D721Med (cell line): ENCODE measurements at regions not wholly inside any gene's neighbourhood (a gene's known extent, or its start where the extent isn't known, plus 50 kb on each side); places are given as distances from the start of the nearest gene placed in this dataset.
"Not testable (repeated sequence)": the region's sequence is repeated elsewhere in the genome, so short reads cannot be mapped to it uniquely, and the experiment has no call there.

Experiments
- DNase-seq: peaks from one replicate; pipeline ENCODE4 v3.0.0; 2011; ENCODE audit warnings: low spot score; ENCODE audit not compliant: insufficient read length
- FAIRE-seq: peaks from 2 replicates; lab custom pipeline; 2011; peaks lifted over from hg19 to GRCh38; lab: Jason Lieb, UNC
- TF ChIP-seq, protein P1 (sequence below): IDR thresholded peaks from 2 replicates; pipeline ENCODE4 v1.5.1; 2012; ENCODE audit warnings: mild to moderate bottlenecking, control low read depth; ENCODE audit not compliant: insufficient read depth; ENCODE audit errors: missing control alignments

DNA sequence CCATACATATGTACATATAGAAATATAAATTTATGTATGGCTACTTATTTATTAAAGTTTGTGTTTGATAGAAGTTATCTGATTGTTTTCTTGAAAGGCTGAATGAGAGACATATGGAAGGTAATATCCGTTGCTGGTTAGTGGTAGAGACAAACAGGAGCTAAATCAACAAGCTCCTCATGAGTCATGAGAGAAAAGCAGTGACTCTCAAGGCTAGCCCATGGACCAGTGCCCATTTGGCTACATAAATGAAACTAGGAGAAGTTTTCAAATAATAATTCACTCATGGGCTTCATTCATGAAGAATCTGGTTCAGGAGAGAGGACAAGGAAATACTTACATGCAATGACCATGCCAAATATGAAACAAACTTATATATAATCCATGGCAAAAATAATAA is 504.5 kb upstream of the ITGA1 start:
- no peak for FAIRE-seq
- no peak for DNase-seq

DNA sequence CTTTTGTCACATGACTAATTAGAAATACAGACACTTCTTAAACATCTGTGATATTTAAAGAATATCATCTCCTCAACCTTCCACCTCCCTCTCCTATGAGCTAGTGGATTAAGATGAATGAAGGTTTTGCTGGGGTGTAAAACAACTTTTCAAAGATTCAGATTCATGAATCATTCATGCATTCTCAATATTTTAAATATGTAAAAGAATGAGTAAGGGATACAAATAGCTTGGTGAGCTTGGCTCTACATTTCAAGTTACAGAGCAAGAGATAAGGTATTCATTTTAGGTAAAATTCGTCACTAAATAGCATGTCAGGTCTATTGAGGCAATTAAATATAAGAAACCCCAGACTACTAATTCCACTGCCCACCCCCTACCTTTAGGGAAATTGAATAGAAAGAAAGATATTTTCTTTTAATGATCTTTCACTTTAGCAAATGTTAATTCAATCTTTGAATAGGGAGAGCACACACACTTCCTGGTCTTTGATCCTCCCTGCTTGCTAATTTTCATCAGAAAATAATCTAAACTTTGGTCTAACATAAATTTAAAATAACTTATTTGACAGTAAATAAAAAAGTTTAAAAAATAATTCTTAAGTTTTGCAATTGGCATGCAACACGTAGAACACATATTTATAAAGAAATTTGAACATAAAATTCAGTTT is 486.9 kb upstream of the ITGA1 start:
- FAIRE-seq (no peak), DNase-seq (no peak)
- TF ChIP-seq, protein P1, sequence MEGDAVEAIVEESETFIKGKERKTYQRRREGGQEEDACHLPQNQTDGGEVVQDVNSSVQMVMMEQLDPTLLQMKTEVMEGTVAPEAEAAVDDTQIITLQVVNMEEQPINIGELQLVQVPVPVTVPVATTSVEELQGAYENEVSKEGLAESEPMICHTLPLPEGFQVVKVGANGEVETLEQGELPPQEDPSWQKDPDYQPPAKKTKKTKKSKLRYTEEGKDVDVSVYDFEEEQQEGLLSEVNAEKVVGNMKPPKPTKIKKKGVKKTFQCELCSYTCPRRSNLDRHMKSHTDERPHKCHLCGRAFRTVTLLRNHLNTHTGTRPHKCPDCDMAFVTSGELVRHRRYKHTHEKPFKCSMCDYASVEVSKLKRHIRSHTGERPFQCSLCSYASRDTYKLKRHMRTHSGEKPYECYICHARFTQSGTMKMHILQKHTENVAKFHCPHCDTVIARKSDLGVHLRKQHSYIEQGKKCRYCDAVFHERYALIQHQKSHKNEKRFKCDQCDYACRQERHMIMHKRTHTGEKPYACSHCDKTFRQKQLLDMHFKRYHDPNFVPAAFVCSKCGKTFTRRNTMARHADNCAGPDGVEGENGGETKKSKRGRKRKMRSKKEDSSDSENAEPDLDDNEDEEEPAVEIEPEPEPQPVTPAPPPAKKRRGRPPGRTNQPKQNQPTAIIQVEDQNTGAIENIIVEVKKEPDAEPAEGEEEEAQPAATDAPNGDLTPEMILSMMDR: no peak

More for the DNA sequence above, 504.5 kb upstream of the ITGA1 start:
- TF ChIP-seq, protein P1: no peak

DNA sequence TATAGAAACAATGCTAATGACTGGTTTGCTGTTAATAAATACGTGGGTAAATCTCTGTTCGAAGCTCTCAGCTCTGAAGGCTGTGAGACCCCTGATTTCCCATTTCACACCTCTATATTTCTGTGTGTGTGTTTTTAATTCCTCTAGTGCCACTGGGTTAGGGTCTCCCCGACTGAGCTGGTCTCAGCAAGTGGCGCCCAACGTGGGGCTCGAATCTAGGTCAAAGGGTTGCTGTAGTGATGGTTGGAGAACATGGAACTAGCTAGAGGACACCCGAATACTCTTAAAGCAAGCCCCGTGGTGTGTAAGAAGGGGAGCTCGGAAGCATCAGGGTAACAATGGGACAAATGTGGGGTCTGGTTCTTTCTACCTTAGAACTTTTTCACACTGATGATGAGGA is 482.9 kb upstream of the ITGA1 start:
- FAIRE-seq, DNase-seq: not testable (repeated sequence)

DNA sequence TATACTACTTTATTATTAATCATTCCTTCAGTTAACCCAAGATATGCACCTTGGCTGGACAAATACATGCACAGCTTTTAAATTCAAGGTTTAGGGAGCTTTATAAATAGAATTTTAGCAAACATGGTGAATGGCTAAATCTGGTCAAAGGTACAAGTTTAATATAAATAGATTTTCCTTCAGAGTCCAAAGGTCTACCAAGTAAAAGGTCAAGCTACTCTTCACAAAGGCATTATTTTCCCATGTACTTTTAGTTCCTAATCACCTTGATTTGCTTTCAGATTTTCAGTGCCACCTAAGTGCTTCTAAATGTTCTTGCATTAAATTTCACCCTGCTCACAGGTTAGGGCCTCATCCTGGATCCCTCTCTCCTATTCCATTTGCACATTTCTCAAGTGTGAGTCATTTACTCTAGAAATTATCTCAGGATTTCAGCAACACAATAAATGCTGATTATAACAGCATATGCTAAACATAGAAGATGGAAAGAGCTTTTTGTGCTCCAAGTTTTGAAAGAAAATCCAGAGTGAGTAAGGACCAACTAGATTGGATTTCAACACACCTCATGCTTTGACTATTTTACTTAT is 459.4 kb upstream of the ITGA1 start:
- no peak for FAIRE-seq
- DNase-seq: no peak
- TF ChIP-seq, protein P1: no peak

DNA sequence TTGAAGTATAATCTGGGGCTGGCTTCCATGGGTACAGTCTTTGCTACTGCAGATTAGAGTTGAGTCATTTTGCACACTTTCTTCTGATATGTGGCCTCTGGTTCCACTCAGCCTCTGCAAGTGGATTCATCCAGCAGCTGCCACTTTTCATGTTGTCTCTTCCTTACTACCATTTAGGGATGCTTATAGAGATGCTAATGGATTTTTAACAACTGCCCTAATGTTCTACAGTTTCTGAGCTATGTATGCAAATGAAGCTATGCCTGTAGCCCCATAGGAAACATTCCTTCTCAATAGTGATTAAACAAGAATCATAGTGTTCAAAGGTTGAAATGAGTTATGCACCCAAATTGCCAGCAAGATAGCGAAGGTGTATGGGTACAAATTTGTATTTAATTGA is 456.0 kb upstream of the ITGA1 start:
- TF ChIP-seq, protein P1: no peak
- DNase-seq (no peak), FAIRE-seq (no peak)

DNA sequence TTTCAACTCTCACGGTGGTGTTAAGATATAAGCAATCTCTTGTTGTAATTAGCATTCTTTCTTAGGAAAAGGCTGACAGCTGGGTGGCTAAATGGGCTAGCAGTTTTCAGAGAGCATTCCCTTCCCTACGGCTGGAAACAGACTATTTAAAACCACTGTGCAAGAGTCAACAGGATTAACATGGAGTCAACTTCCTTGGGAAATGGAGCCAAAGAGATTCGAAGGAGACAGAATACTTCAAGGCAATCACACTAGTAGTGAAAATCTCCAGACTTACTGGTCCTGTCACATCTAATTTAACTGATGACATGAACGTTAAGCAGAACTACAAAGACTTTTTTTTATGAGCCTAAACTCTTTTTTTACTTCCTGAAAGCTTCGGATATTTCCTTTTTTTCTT is 453.3 kb upstream of the ITGA1 start:
- FAIRE-seq (no peak), DNase-seq (no peak)
- TF ChIP-seq, protein P1: no peak

DNA sequence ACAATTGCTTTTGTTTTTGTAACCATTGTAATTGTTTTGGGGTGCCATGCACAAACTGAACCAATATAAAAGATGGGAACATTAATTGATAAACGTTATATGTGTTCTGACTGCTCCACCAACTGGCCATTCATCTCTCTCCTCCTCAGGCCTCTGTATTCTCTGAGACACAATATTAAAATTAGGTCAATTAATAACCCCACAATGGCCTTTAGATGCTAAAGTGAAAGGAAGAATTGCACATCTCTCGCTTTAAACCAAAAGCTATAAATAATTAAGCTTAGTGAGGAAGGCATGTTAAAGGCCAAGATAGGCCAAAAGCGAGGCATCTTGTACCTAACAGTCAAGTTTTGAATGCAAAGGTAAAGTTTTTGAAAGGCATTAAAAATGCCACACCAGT is 448.4 kb upstream of the ITGA1 start:
- FAIRE-seq (no peak), DNase-seq (no peak)
- TF ChIP-seq, protein P1: no peak
